PFSK-1 (cell line): ENCODE measurements at regions not wholly inside any gene's neighbourhood (a gene's known extent, or its start where the extent isn't known, plus 50 kb on each side); places are given as distances from the start of the nearest gene placed in this dataset.

Experiments used
- POLR2AphosphoS5 ChIP-seq: IDR thresholded peaks from 2 replicates; pipeline ENCODE4 v1.6.1; 2012; ENCODE audit warnings: low read depth, mild to moderate bottlenecking, control low read depth, low read length, moderate library complexity
- TF ChIP-seq, protein P1 (sequence below), 2 experiments: IDR thresholded peaks; 2 replicates each; pipeline versions ENCODE4 v1.6.1 to v1.8.0; 2011 to 2012; ENCODE audit warnings: low read depth in 2 of 2, low read length in 2 of 2, control low read depth in 1 of 2, inconsistent platforms in 1 of 2, mild to moderate bottlenecking in 1 of 2, moderate library complexity in 1 of 2; ENCODE audit not compliant: insufficient read depth in 1 of 2

DNA sequence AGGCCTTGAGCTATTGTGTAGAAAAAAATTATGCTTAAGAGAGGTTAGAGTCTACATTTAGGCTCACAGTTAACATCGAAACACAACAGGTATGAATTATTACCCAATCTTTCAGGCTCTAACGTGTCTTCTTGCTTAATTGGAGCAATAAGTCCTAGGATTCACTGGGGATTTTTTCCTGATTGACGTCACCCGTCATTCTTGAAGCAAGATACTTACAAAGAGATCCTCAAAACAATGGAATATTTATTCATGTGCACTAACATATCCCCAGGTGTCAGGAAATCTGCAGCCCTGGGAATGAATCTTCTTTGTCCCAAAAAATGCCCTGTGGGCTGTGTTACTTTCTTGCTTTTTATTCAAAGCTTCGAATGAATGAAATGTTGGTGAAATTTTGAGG, 413.5 kb downstream of the NFIB start:
- TF ChIP-seq POLR2AphosphoS5: no peak
- TF ChIP-seq, protein P1, sequence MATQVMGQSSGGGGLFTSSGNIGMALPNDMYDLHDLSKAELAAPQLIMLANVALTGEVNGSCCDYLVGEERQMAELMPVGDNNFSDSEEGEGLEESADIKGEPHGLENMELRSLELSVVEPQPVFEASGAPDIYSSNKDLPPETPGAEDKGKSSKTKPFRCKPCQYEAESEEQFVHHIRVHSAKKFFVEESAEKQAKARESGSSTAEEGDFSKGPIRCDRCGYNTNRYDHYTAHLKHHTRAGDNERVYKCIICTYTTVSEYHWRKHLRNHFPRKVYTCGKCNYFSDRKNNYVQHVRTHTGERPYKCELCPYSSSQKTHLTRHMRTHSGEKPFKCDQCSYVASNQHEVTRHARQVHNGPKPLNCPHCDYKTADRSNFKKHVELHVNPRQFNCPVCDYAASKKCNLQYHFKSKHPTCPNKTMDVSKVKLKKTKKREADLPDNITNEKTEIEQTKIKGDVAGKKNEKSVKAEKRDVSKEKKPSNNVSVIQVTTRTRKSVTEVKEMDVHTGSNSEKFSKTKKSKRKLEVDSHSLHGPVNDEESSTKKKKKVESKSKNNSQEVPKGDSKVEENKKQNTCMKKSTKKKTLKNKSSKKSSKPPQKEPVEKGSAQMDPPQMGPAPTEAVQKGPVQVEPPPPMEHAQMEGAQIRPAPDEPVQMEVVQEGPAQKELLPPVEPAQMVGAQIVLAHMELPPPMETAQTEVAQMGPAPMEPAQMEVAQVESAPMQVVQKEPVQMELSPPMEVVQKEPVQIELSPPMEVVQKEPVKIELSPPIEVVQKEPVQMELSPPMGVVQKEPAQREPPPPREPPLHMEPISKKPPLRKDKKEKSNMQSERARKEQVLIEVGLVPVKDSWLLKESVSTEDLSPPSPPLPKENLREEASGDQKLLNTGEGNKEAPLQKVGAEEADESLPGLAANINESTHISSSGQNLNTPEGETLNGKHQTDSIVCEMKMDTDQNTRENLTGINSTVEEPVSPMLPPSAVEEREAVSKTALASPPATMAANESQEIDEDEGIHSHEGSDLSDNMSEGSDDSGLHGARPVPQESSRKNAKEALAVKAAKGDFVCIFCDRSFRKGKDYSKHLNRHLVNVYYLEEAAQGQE (IDR thresholded peaks at IDR 0.05; ENCODE audit: insufficient read depth in 1 of 2, low read depth in 2 of 2, low read length in 2 of 2): no peak
